Frontal cortex (tissue), 3 donors: ENCODE measurements at regions not wholly inside any gene's neighbourhood (a gene's known extent, or its start where the extent isn't known, plus 50 kb on each side); places are given as distances from the start of the nearest gene placed in this dataset.

Source experiments
- DNase-seq, 2 donors: peaks; one replicate each; pipeline ENCODE4 v3.0.0; 2012; ENCODE audit warnings: low spot score in 2 of 2
- FAIRE-seq: peaks from 2 replicates; lab custom pipeline; 2012; peaks lifted over from hg19 to GRCh38; lab: Jason Lieb, UNC
- donor health status: control.
- donor health status: control.
- donor health status: control.

- DNase-seq: no peak
- no peak for FAIRE-seq
Observed at GRCh38 chr3:34346656-34347055, 548.2 kb downstream of the PDCD6IP start.

GRCh38 chr3:34351882-34352777 lies 553.7 kb downstream of the PDCD6IP start:
- FAIRE-seq (no peak), DNase-seq (no peak)

- FAIRE-seq: no peak
- DNase-seq: no peak
Observed at GRCh38 chr3:34352778-34353331, 554.4 kb downstream of the PDCD6IP start.

GRCh38 chr3:34357461-34357860 lies 559.0 kb downstream of the PDCD6IP start:
- no peak for DNase-seq
- no peak for FAIRE-seq

DNA sequence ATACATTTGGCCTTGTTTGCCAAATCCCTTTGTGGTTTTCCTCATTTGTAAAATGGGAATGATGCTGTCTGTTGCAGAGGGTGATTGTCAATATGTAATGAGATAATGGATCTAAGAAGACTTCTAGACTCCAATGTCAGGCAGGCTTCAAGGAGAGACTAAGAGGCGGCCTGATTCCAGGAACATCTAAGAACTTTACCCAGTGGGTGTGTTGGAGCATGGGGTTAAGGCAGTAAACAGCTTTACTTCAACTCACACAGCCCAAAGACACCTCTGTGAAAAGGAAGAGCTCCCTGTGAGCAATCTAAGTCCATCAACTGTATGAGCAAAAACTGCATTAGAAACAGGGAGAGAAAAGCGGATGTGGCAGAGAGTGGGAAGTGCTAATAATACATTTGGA lies 560.6 kb downstream of the PDCD6IP start:
- no peak for DNase-seq
- no peak for FAIRE-seq

DNA sequence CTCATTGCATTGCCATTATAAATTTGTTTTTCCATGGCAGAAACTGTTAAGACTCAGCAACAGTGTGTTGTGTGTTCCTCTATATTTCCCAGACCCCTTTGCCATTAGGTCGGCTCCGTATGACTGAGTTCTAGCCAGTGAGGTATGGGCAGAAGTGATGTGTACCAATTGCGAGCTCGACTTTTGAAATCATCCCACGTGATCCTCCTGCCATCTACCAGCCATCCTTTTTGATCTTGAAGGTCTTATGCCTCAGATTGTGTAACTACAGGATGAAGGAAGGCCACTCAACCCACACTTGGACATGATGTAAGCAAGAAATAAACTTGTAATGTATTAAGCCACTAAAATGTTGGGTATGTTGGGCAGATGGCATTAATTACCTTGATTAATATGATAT lies 562.3 kb downstream of the PDCD6IP start:
- FAIRE-seq (no peak), DNase-seq (no peak)

DNA sequence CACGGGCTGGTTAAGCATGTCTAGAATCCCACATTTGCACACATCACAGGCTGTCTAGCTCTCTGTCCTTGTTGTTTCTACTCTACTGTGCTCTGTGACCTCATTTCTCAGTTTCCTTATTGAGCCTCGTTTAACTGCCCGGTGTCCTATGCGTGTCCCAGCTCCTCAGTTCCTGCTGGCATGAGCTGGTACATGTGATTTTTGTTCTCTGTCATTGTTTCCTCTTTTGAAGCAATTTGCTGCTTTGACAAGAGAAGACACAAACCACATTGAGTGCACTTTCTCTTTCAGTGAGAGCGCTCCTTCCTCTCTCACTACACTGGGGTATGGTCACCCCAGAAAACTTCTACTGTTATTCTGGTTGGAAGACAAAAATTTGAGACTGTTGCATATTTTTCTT lies 563.5 kb downstream of the PDCD6IP start:
- no peak for FAIRE-seq

GRCh38 chr3:34362910-34363309 lies 564.5 kb downstream of the PDCD6IP start:
- FAIRE-seq (no peak), DNase-seq (no peak)

More for the DNA sequence above, 563.5 kb downstream of the PDCD6IP start:
- DNase-seq: no peak

GRCh38 chr3:34363881-34364280 lies 565.5 kb downstream of the PDCD6IP start:
- DNase-seq (no peak), FAIRE-seq (no peak)

DNA sequence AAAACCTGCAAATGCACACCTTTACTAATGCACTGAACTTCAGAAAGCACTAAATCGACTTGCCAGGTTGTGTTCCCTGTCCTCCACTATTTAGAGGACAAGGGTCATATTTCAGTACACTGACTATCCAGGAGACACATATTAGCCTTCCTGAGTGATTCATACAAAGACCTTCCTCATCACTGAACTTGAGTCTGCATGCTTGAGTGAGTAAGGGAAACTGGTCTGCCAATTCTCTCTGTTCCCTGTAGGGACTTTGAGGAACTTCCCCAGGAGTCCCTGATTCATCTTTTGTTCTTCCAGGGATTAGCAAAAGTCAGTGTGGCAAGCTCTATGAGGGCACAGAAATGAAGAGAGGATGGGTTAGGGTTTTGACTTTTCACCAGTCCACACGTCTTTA lies 565.9 kb downstream of the PDCD6IP start:
- no peak for FAIRE-seq

GRCh38 chr3:34365231-34365630 lies 566.8 kb downstream of the PDCD6IP start:
- DNase-seq: no peak
- no peak for FAIRE-seq

More for the DNA sequence above, 565.9 kb downstream of the PDCD6IP start:
- no peak for DNase-seq

- DNase-seq (no peak), FAIRE-seq (no peak)
Observed at GRCh38 chr3:34365771-34366170, 567.3 kb downstream of the PDCD6IP start.

DNA sequence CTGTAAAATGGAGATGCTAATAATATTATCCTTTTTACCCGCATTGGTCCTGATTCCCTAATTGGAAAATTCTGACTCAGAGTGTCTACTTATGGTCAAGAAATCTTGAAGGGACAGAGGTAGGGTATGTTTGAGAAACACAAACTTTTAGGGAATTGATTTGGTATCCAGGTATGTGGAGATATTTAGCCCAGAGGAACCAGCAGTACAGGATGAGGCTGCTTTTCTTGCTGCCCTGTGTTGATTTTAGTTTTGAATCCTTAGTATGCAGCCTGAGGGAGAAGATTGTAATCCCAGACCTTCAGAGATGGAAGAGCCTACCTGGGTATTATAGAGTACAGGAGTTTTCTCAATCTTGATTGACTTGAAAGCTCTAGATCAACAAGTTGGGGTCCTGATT lies 569.1 kb downstream of the PDCD6IP start:
- no peak for FAIRE-seq

DNA sequence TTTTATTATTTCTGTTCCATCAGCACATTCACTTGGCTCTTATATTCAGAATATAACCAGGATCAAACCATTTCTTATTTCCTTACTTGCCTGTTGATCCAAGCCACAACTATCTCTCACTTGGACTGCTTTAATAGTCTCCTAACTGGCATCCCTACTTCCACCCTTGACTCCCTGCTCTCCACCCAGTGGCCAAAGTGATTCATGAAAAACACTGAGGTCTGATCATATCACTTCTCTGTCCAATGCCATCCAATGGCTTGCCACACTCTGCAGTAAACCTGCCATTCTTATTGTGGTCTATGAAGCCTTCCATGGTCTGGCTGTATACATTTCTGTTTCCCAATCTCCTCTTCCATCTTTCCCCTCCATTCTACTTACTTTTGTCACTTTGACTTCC lies 576.1 kb downstream of the PDCD6IP start:
- FAIRE-seq (no peak), DNase-seq (no peak)

More for the DNA sequence above, 569.1 kb downstream of the PDCD6IP start:
- DNase-seq: no peak

- DNase-seq (no peak), FAIRE-seq (no peak)
Observed at GRCh38 chr3:34376691-34377090, 578.3 kb downstream of the PDCD6IP start.

DNA sequence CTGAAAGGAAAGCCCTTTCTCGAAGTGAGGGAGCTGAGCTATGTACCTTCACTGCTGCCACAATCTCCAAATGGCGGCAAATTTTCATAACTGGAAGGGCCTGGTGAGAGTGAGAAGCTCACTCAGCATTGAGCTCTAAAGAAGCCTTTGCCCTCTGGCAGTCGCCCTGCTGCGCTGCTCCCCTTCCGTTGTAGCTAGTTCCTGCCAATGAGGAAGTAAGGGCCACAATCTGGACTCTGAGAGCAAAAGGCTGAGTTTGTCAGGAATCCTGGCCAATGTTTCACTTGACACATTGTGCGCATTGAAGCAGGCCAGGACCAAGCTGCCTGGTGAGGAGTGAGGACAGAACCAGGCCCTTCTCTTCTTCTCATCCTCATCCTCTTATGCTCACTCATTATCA lies 579.5 kb downstream of the PDCD6IP start:
- no peak for DNase-seq
- FAIRE-seq: no peak

DNA sequence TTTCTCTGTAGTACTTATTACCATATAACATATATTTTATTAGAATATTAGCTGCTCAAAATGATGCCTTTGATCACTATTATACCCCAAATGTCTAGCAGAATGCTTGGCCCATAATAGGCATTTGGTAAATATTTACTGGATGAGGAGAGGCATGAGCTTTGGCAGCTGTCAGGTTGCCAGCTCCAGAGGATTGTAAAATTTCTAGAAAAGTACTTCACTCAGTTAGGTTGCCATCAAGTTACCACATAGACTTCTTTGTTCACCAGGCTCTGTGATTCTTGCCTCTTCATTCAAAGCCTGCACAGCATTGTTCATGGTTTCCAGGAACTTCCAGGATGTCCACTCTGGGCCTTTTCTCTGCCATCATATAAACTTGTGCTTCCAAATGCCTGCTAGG lies 582.8 kb downstream of the PDCD6IP start:
- FAIRE-seq: no peak
- DNase-seq: no peak

GRCh38 chr3:34382859-34383258 lies 584.4 kb downstream of the PDCD6IP start:
- DNase-seq (no peak), FAIRE-seq (no peak)

- FAIRE-seq (no peak), DNase-seq (no peak)
Observed at GRCh38 chr3:34386309-34386708, 587.9 kb downstream of the PDCD6IP start.

DNA sequence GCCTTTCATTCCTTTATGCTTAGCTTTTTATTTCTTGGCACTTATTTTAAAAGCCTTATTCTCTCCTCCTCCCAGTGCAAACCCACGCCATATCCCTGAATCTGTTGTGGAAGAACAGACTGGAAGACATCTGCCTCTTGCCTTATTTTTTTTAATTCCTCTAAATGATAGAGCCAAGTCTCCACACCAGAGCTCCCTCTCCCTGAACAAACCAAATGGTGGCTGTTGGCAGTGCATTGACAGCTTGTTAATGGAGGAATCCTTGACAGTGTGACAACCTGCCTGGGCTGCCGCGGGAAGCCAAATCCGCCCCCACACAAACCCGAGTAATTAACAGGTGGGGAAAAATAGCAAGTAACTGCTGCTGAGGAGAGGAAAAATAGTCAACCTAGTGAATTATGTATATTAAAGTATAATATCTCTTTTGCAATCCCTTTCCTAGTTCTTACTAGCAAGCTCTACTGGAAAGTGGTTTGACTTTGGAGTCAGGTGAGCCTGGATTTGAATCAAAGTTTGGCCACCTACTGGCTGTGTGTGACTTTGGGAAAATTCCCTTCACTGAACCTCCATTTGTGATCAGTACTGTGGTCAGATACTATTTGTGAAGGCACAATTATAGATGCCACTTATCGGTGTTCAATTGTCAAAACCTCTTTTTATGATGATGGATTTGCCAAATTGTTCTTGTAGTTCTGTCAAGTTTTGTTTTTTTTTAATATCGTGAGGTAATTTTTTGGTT lies 589.6 kb downstream of the PDCD6IP start:
- FAIRE-seq: no peak
- DNase-seq: no peak

- no peak for FAIRE-seq
- no peak for DNase-seq
Observed at GRCh38 chr3:34388830-34389229, 590.4 kb downstream of the PDCD6IP start.
